ENCODE measurements at regions not wholly inside any gene's neighbourhood (a gene's known extent, or its start where the extent isn't known, plus 50 kb on each side); places are given as distances from the start of the nearest gene placed in this dataset.

GRCh38 chr3:187979564-187979963, 174.4 kb upstream of the LPP start:
- no peak for DNase-seq

- no peak for DNase-seq
These were observed 173.1 kb upstream of the LPP start for GRCh38 chr3:187980861-187981260.

- no peak for DNase-seq
These were observed 171.8 kb upstream of the LPP start for GRCh38 chr3:187982142-187982541.

- DNase-seq, result no peak
These were observed 170.4 kb upstream of the LPP start for GRCh38 chr3:187983484-187984124.

- DNase-seq, result no peak
These were observed 168.3 kb upstream of the LPP start for GRCh38 chr3:187985647-187986046.

GRCh38 chr3:187986514-187986934, 167.4 kb upstream of the LPP start:
- peak; percentile 81 for DNase-seq

- no peak for DNase-seq
These were observed 166.8 kb upstream of the LPP start for GRCh38 chr3:187987187-187987586.

GRCh38 chr3:187987924-187988323, 166.0 kb upstream of the LPP start:
- peak; percentile 60 for DNase-seq

GRCh38 chr3:187989575-187990153, 164.3 kb upstream of the LPP start:
- no peak for DNase-seq

- DNase-seq, result no peak
These were observed 161.3 kb upstream of the LPP start for GRCh38 chr3:187992609-187993008.

GRCh38 chr3:187994221-187995042, 159.5 kb upstream of the LPP start:
- no peak for DNase-seq

- DNase-seq, result no peak
These were observed 158.9 kb upstream of the LPP start for GRCh38 chr3:187995043-187995400.

GRCh38 chr3:187995667-187996066, 158.3 kb upstream of the LPP start:
- DNase-seq, result no peak

GRCh38 chr3:187996609-187997008, 157.3 kb upstream of the LPP start:
- no peak for DNase-seq

- no peak for DNase-seq
These were observed 156.5 kb upstream of the LPP start for GRCh38 chr3:187997490-187997889.

GRCh38 chr3:187997946-187998561, 155.9 kb upstream of the LPP start:
- DNase-seq, result no peak

- DNase-seq, result no peak
These were observed 155.3 kb upstream of the LPP start for GRCh38 chr3:187998611-187999010.

GRCh38 chr3:187999821-188000220, 154.1 kb upstream of the LPP start:
- DNase-seq, result peak; percentile 72

- no peak for DNase-seq
These were observed 153.5 kb upstream of the LPP start for GRCh38 chr3:188000361-188000861.

GRCh38 chr3:188001093-188001492, 152.9 kb upstream of the LPP start:
- no peak for DNase-seq

GRCh38 chr3:188001926-188002325, 152.0 kb upstream of the LPP start:
- DNase-seq, result no peak

GRCh38 chr3:188002626-188003138, 151.3 kb upstream of the LPP start:
- DNase-seq, result no peak
